ENCODE measurements at regions not wholly inside any gene's neighbourhood (a gene's known extent, or its start where the extent isn't known, plus 50 kb on each side); places are given as distances from the start of the nearest gene placed in this dataset.

- peaks cover 6% of the 10 kb centered on the region for H3K4me1 ChIP-seq
- no peaks in the 10 kb centered on the region for H3K36me3 Mint-ChIP-seq
- no peaks in the 10 kb centered on the region for H3K79me2 ChIP-seq (ENCODE audit: low read depth)
- no peak overlapping the region for H2AFZ ChIP-seq (replicated peaks)
- H3K27me3 Mint-ChIP-seq (ENCODE audit: insufficient read depth, low read depth), result peaks cover 2% of the 10 kb centered on the region
- no peaks in the 10 kb centered on the region for H3K27me3 ChIP-seq
- H3K4me3 Mint-ChIP-seq, result no peak overlapping the region
- no peak for DNase-seq (ENCODE audit: low spot score)
- peaks cover 6% of the 10 kb centered on the region for H3K4me1 Mint-ChIP-seq
- no peaks in the 10 kb centered on the region for H3K9me3 ChIP-seq (ENCODE audit: low read depth)
- H3F3A ChIP-seq (ENCODE audit: low read depth), result no peaks in the 10 kb centered on the region
- H4K20me1 ChIP-seq (ENCODE audit: low read depth), result no peaks in the 10 kb centered on the region
- H3K36me3 ChIP-seq, result no peaks in the 10 kb centered on the region
- no peak overlapping the region for H3K27ac Mint-ChIP-seq
- no peaks in the 10 kb centered on the region for H3K9me3 Mint-ChIP-seq
- TF ChIP-seq EZH2 (IDR thresholded peaks at IDR 0.05) (no peak), CTCF (IDR thresholded peaks at IDR 0.05) (no peak), EZH2phosphoT487 (IDR thresholded peaks at IDR 0.05) (no peak)
- no peak overlapping the region for H3K9ac ChIP-seq
- no peak overlapping the region for H3K27ac ChIP-seq
- H3K4me2 ChIP-seq, result no peak overlapping the region
- H3K4me3 ChIP-seq, result no peak overlapping the region
These were observed 373.1 kb downstream of the NAF1 start for GRCh38 chr4:162793571-162793970.

GRCh38 chr4:162793004-162793403 is 373.7 kb downstream of the NAF1 start:
- peaks cover 6% of the 10 kb centered on the region for H3K4me1 ChIP-seq
- H3K9me3 ChIP-seq (ENCODE audit: low read depth), result no peaks in the 10 kb centered on the region
- Mint-ChIP-seq H3K4me1 (peaks cover 6% of the 10 kb centered on the region), H3K36me3 (no peaks in the 10 kb centered on the region), H3K4me3 (no peak overlapping the region), H3K9me3 (no peaks in the 10 kb centered on the region), H3K27ac (no peak overlapping the region), H3K27me3 (ENCODE audit: insufficient read depth, low read depth) (peaks cover 2% of the 10 kb centered on the region)
- no peak overlapping the region for H3K9ac ChIP-seq
- no peaks in the 10 kb centered on the region for H3K36me3 ChIP-seq
- H3K27ac ChIP-seq, result no peak overlapping the region
- no peaks in the 10 kb centered on the region for H3K79me2 ChIP-seq (ENCODE audit: low read depth)
- H2AFZ ChIP-seq (replicated peaks), result no peak overlapping the region
- H3K4me3 ChIP-seq, result no peak overlapping the region
- H3F3A ChIP-seq (ENCODE audit: low read depth), result no peaks in the 10 kb centered on the region
- DNase-seq (ENCODE audit: low spot score), result no peak
- no peak for TF ChIP-seq EZH2 (IDR thresholded peaks at IDR 0.05)
- TF ChIP-seq EZH2phosphoT487 (IDR thresholded peaks at IDR 0.05), result no peak
- TF ChIP-seq CTCF (IDR thresholded peaks at IDR 0.05), result no peak
- no peaks in the 10 kb centered on the region for H3K27me3 ChIP-seq
- no peaks in the 10 kb centered on the region for H4K20me1 ChIP-seq (ENCODE audit: low read depth)
- H3K4me2 ChIP-seq, result no peak overlapping the region

- peak; percentile 9 for DNase-seq (ENCODE audit: low spot score)
- H3K4me1 Mint-ChIP-seq, result peaks cover 6% of the 10 kb centered on the region
- peaks cover 2% of the 10 kb centered on the region for H3K27me3 Mint-ChIP-seq (ENCODE audit: insufficient read depth, low read depth)
- H3K36me3 ChIP-seq, result no peaks in the 10 kb centered on the region
- no peaks in the 10 kb centered on the region for H3K36me3 Mint-ChIP-seq
- H3K79me2 ChIP-seq (ENCODE audit: low read depth), result no peaks in the 10 kb centered on the region
- no peaks in the 10 kb centered on the region for H3K9me3 Mint-ChIP-seq
- H3K4me2 ChIP-seq, result no peak overlapping the region
- no peak overlapping the region for H3K4me3 ChIP-seq
- TF ChIP-seq CTCF (IDR thresholded peaks at IDR 0.05) (no peak), EZH2phosphoT487 (IDR thresholded peaks at IDR 0.05) (no peak), EZH2 (IDR thresholded peaks at IDR 0.05) (no peak)
- no peak overlapping the region for H3K27ac ChIP-seq
- no peak overlapping the region for H3K4me3 Mint-ChIP-seq
- H3K27ac Mint-ChIP-seq, result no peak overlapping the region
- no peaks in the 10 kb centered on the region for H4K20me1 ChIP-seq (ENCODE audit: low read depth)
- no peaks in the 10 kb centered on the region for H3F3A ChIP-seq (ENCODE audit: low read depth)
- no peak overlapping the region for H2AFZ ChIP-seq (replicated peaks)
- peaks cover 6% of the 10 kb centered on the region for H3K4me1 ChIP-seq
- H3K9ac ChIP-seq, result no peak overlapping the region
- no peaks in the 10 kb centered on the region for H3K9me3 ChIP-seq (ENCODE audit: low read depth)
- no peaks in the 10 kb centered on the region for H3K27me3 ChIP-seq
These were observed 375.5 kb downstream of the NAF1 start for GRCh38 chr4:162791226-162791625.
